Lower leg skin (tissue), 3 donors: ENCODE measurements at regions not wholly inside any gene's neighbourhood (a gene's known extent, or its start where the extent isn't known, plus 50 kb on each side); places are given as distances from the start of the nearest gene placed in this dataset.

Experiments
- POLR2A ChIP-seq, 2 donors: fragments of 450-650 bp; IDR thresholded peaks; one replicate each; pipeline ENCODE4 v1.6.1; 2016 to 2017; ENCODE audit warnings: antibody characterized with exemption in 2 of 2, mild to moderate bottlenecking in 1 of 2, moderate library complexity in 1 of 2
- TF ChIP-seq, protein P1 (sequence below), 3 donors: fragments of 450-650 bp; IDR thresholded peaks; one replicate each; pipeline ENCODE4 v1.5.1; 2016; ENCODE audit warnings: antibody characterized with exemption in 3 of 3, mild to moderate bottlenecking in 3 of 3, moderate library complexity in 2 of 3

DNA sequence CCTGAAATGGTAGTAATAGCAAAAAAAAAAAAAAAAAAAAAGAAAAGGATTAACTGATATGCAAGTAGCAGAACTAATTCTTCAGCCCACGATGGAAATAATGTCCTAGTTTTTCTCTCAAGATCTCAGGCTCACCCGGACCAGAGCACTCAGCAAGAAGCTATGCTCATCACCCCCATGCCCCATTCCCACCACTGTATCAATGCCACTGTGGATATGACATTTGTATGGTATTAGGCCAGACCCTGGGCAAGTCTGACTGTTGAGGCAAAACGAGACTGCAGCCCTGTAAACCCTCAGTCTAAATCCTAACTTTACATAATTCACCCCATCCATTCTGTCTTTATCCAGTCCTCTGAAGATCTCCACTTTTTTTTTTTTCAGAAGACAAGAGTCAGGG lies 186.1 kb upstream of the KLF14 start:
- TF ChIP-seq POLR2A (IDR thresholded peaks at IDR 0.05), result no peak
- TF ChIP-seq, protein P1, sequence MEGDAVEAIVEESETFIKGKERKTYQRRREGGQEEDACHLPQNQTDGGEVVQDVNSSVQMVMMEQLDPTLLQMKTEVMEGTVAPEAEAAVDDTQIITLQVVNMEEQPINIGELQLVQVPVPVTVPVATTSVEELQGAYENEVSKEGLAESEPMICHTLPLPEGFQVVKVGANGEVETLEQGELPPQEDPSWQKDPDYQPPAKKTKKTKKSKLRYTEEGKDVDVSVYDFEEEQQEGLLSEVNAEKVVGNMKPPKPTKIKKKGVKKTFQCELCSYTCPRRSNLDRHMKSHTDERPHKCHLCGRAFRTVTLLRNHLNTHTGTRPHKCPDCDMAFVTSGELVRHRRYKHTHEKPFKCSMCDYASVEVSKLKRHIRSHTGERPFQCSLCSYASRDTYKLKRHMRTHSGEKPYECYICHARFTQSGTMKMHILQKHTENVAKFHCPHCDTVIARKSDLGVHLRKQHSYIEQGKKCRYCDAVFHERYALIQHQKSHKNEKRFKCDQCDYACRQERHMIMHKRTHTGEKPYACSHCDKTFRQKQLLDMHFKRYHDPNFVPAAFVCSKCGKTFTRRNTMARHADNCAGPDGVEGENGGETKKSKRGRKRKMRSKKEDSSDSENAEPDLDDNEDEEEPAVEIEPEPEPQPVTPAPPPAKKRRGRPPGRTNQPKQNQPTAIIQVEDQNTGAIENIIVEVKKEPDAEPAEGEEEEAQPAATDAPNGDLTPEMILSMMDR (IDR thresholded peaks at IDR 0.05), result no peak
